ENCODE measurements at regions not wholly inside any gene's neighbourhood (a gene's known extent, or its start where the extent isn't known, plus 50 kb on each side); places are given as distances from the start of the nearest gene placed in this dataset.
"Not testable (repeated sequence)": the region's sequence is repeated elsewhere in the genome, so short reads cannot be mapped to it uniquely, and the experiment has no call there.

DNA sequence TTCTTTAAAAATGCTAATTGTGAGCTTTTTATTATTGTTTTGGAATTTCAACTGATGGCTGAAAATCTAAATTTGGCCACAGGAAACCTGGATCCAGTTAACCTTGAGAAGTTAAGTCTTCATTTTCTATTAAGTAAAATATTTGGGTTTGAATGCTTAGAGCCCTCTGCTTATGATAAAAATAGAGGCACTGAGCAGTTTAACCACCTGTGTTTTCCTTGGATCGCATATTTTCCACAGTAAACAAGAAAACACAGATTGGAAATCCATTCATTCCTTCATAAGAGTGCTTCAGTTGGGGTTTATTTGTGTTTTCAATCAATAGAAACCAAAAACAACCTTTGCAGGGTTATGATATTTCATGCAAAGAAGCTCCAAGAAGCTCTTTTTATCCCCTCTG is 77.2 kb upstream of the HES1 start:
- no peak overlapping the region for H3K27ac Mint-ChIP-seq
- H3K9me3 Mint-ChIP-seq: no peaks in the 10 kb centered on the region
- H3K4me3 Mint-ChIP-seq: no peak overlapping the region
- ATAC-seq (no peak), DNase-seq (no peak)
- H3K4me1 Mint-ChIP-seq: peaks cover 14% of the 10 kb centered on the region
- H3K36me3 Mint-ChIP-seq (ENCODE audit: low read depth): no peaks in the 10 kb centered on the region
- H3K27me3 Mint-ChIP-seq: peaks cover 17% of the 10 kb centered on the region

DNA sequence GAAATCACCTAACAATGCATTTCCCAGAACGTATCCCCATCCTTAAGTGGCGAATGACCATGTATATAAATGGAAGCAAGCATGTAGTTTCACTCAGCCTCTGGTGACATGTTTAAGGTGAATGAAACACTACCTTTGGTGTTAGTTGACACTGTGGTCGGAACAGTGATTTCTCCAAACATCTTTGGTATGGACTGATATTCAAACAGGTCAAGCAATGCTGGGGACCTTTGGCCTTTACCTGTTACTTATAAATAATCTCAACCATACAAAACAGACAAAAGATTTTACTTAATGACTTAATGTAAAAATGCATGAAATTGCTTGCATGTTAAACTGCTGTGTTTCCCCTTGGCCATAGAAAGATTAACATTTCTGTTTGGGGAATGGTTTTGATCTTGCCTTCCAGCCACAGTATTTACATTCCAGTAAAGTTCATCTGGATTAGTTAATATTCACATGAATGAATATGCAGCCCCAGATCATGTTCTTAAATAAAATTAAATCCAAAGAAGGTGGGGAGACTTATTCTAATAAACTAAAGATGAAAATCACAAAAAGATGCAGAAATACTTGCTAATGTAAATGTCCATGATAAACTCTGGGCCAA is 74.4 kb upstream of the HES1 start:
- no peaks in the 10 kb centered on the region for H3K36me3 Mint-ChIP-seq (ENCODE audit: low read depth)
- H3K27ac Mint-ChIP-seq: no peak overlapping the region
- H3K27me3 Mint-ChIP-seq: peaks cover 22% of the 10 kb centered on the region
- H3K4me3 Mint-ChIP-seq: no peak overlapping the region
- no peaks in the 10 kb centered on the region for H3K9me3 Mint-ChIP-seq
- peaks cover 11% of the 10 kb centered on the region for H3K4me1 Mint-ChIP-seq
- ATAC-seq (no peak), DNase-seq (no peak)

DNA sequence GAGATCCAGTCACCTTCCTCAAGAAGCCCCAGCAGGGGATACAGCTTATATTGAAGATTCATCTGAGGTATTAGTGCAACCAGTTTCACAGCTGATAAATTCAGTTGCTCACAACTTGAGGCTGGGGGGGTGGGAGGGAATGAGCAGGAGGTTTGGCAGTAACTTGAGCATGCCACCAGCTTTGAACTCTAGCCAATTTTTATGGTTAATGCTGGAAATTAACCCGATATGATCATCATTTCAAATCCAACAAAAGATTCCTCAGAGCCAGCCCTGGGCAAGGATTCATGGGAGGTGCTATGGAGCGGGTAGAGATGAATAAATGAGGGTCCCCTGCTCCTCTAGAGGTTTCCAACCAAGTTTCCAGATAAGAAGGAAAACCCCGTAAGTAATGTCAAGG is 73.1 kb upstream of the HES1 start:
- Mint-ChIP-seq H3K27me3 (peaks cover 25% of the 10 kb centered on the region), H3K27ac (no peak overlapping the region), H3K36me3 (ENCODE audit: low read depth) (no peaks in the 10 kb centered on the region), H3K9me3 (no peaks in the 10 kb centered on the region), H3K4me3 (no peak overlapping the region), H3K4me1 (peaks cover 2% of the 10 kb centered on the region)
- ATAC-seq: no peak
- DNase-seq: no peak

DNA sequence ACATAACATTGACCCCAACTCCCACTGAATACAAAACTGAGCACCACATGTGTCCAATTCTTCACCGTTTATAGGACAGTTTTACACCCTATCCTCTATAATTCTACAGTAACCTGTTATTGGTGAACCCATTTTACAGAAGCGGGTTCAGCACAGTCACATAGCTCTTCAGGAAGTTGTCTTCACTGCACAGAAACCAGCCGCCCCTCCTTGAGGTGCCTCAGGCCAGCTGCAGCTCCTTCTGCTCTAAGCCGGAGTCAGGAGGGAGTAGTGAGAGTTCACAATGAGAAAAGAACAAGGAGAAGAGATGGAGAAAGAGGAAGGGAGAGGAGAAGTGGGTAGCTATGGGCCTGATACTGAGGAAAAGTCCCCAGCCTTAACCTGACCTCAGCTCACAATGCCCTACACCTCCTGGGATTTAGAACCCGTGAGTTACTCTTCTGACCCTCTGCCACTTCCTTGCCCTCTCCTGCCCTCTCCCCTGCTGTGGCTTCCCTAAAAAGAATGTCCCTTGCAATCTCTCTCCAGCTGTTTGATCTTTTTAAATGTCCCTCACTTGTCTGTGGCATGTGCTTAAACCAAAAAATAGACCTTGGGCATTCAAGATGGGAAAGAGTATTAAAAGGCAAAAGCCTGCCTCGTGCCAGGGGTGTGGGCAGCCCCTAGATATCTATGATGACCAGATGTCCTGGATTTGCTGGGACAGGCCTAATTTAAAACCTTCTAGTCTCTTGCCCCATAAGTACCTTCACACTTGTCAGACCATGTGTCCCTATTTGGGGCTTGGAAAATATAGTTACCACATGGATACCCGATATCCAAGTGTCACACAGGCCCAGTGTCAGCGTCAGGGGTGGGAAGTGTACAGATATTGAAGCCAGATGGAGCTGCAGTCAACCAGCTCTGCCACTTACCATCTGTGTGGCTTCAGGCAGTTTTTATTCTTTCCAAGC is 71.3 kb upstream of the HES1 start:
- no peak for ATAC-seq
- H3K4me1 Mint-ChIP-seq: peaks cover 5% of the 10 kb centered on the region
- H3K36me3 Mint-ChIP-seq (ENCODE audit: low read depth): peaks cover 4% of the 10 kb centered on the region
- no peak overlapping the region for H3K27ac Mint-ChIP-seq
- no peak for DNase-seq
- H3K9me3 Mint-ChIP-seq: peaks cover 7% of the 10 kb centered on the region
- H3K27me3 Mint-ChIP-seq: peaks cover 33% of the 10 kb centered on the region
- no peak overlapping the region for H3K4me3 Mint-ChIP-seq

DNA sequence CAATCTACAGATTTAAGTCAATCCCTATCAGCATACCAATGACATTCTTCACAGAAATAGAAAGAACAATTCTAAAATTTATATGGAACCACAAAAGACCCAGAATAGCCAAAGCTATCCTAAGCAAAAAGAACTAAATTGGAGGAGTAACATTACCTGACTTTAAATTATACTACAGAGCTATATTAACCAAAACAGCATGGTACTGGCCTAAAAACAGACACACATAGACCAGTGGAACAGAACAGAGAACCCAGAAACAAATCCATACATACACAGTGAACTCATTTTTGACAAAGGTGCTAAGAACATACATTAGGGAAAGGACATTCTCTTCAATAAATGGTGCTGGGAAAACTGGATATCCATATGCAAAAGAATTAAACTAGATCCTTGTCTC is 68.6 kb upstream of the HES1 start:
- ATAC-seq; H3K27ac Mint-ChIP-seq; H3K4me3 Mint-ChIP-seq; DNase-seq; H3K36me3 Mint-ChIP-seq (ENCODE audit: low read depth): not testable (repeated sequence)
- Mint-ChIP-seq H3K27me3 (peaks cover 35% of the 10 kb centered on the region), H3K9me3 (peaks cover 10% of the 10 kb centered on the region), H3K4me1 (peaks cover 25% of the 10 kb centered on the region)

DNA sequence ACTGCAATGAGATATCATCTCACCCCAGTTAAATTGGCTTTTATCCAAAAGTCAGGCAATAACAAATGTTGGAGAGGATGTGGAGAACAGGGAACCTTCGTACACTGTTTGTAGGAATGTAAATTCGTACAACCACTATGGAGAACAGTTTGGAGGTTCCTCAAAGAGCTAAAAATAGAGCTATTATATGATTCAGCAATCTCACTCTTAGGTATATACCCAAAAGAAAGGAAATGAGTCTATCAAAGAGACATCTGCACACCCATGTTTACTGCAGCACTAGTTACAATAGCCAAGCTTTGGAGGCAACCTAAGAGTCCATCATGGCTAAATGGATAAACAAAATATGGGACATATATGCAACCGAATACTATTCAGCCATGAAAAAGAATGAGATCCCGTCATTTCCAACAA is 68.0 kb upstream of the HES1 start:
- Mint-ChIP-seq H3K27me3 (peaks cover 42% of the 10 kb centered on the region), H3K4me3 (no peak overlapping the region), H3K9me3 (peaks cover 10% of the 10 kb centered on the region), H3K27ac (no peak overlapping the region), H3K4me1 (peaks cover 31% of the 10 kb centered on the region), H3K36me3 (ENCODE audit: low read depth) (peaks cover 4% of the 10 kb centered on the region)
- no peak for DNase-seq
- no peak for ATAC-seq

DNA sequence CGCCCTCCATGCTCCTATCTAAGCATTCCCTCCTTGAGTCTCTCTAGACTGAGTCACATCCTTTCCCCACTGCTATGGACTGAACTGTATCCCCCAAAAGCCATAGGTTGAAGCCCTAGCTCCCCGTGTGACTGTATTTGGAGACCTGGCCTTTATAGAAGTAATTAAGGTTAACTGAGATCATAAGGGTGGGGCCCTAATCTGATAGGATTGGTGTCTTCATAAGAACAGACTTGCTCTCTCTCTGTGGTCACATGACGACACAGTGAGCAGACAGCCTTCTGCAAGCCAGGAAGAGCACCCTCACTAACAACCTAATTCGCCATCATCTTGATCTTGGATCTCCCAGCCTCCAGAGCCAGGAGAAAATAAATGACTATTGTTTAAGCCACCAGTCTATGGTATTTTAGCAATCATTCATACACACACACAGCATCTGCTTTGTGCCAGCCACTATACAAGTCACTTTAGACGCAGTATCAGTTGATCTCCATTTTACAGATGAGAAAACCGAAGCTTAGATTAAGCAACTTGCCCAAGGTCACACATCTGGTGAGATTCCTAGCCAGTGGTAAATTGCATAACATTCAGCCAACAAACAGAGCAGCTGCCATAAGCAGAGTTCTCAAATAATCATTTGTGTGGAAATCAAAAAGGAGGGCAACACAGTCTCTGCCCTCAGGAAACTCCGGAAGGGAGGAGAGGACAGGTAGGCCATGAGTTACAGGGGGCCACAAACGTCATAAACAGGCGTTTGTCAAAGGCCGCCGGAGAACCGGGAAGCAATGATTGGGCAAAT is 66.3 kb upstream of the HES1 start:
- Mint-ChIP-seq H3K4me3 (peak overlapping the region; percentile 49), H3K9me3 (peaks cover 10% of the 10 kb centered on the region), H3K4me1 (peaks cover 33% of the 10 kb centered on the region), H3K27ac (peak overlapping the region; percentile 27), H3K36me3 (ENCODE audit: low read depth) (peaks cover 4% of the 10 kb centered on the region), H3K27me3 (peaks cover 53% of the 10 kb centered on the region)
- ATAC-seq: no peak
- DNase-seq: no peak

DNA sequence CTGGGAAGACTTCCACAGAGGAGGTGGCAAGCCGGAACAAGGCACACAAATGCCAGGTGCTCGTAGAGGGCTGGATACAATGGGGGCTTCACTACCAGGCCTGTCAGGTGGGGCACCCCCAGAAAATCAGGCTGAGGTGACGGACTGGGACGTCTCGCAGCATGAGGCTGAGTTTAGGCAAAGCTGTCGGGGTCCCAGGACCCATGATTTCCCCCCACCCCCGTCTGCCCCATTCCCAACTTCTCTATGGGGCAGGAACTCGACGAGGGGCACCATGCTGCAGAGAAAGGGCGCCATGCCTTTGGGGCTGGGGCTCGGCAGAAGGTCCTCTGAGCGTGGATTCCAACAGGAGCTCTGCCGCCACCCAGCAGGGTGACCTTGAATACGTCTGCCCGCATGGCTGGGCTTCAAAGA is 65.7 kb upstream of the HES1 start:
- Mint-ChIP-seq H3K27ac (peak overlapping the region; percentile 61), H3K27me3 (peaks cover 58% of the 10 kb centered on the region), H3K4me3 (peak overlapping the region; percentile 54), H3K4me1 (peaks cover 33% of the 10 kb centered on the region), H3K36me3 (ENCODE audit: low read depth) (peaks cover 4% of the 10 kb centered on the region), H3K9me3 (peaks cover 10% of the 10 kb centered on the region)
- no peak for DNase-seq
- ATAC-seq: no peak

DNA sequence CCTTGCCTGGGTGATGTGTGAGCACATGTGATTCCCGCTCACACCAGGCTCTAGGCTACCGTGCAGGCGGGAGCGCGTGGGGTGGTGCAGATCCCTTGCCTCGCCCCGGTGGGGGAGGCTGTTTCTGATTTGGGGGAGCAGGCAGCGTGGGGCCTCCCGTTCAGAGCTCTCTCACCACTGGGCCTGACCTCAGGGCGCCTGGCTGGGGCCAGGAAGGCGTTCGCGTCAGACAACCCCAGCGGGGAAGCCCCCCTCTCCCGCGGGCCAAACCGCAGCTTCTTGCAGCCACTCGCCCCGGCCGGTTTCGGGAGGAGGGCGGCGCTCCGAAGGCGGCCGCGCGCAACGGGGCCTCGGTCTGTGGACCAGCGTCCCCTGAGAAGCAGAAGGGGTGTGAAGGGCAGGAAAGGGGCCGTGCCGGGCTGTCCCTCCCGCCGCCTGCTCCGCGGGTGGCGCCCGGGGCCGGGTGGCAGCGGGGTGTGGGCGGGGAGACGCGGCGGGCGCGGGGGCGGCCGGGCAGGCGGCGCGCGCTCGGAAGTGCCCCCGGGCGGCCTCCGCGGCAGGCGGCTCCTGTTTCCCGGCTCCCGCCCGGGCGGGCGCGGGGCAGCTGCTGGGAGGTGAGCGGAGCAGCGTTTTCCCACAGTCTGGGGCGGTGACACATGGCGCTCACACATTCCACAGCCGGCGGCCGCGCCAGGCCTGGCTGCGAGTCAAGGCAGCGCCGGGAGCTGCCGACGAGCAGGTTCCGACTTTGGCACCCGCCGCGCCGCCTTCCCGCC is 65.1 kb upstream of the HES1 start:
- Mint-ChIP-seq H3K27ac (peak overlapping the region; percentile 61), H3K4me3 (peak overlapping the region; percentile 54), H3K27me3 (peaks cover 58% of the 10 kb centered on the region), H3K36me3 (ENCODE audit: low read depth) (peaks cover 4% of the 10 kb centered on the region), H3K9me3 (peaks cover 10% of the 10 kb centered on the region), H3K4me1 (peaks cover 33% of the 10 kb centered on the region)
- ATAC-seq (peak; percentile 87), DNase-seq (peak; percentile 85)

DNA sequence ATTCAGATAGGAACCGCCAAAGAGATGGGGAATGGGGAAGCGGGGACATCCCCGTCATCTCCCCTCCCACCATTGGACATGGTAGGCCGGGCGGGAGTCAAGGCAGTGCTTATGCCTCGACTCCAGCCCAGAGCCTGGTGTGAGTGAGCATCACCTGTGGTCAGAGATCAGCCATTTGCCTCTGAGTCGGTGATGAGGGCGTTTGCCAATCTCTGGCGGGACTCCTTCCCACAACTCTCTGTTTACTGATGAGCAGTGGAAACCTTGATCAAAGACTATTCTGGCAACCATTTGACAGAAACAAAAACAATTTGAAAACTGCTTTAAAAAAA is 63.9 kb upstream of the HES1 start:
- ATAC-seq (peak; percentile 38), DNase-seq (peak; percentile 31)
- Mint-ChIP-seq H3K4me3 (no peak overlapping the region), H3K9me3 (peaks cover 10% of the 10 kb centered on the region), H3K4me1 (peaks cover 33% of the 10 kb centered on the region), H3K27ac (peak overlapping the region; percentile 69), H3K27me3 (peaks cover 54% of the 10 kb centered on the region), H3K36me3 (ENCODE audit: low read depth) (peaks cover 4% of the 10 kb centered on the region)

DNA sequence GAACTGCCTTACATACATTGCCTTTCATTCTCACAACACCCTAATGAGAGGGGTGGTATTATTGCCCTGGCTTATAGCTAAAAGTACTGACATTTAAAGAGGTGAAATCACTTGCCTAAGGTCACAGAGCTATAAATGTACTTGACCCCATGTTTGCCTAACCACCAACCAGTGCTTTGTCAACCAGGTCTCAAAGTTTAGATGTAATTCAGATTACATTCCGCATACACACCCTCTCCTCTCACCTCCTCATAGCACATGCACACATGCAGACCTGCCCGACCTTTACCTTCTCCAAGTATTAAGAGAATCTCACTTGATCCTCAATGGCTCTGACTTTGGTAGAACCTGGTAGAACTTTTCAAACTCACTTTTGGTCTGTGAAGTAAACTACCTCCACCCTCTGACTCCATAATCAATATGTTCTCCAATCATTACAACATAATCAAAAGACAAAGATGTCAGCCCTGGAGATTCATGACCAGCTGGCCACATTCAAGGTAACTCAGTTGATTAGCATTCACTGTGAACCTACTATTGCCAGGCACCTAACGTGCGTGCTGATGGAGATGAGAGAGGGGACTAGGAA is 63.2 kb upstream of the HES1 start:
- Mint-ChIP-seq H3K27me3 (peaks cover 51% of the 10 kb centered on the region), H3K36me3 (ENCODE audit: low read depth) (peaks cover 4% of the 10 kb centered on the region), H3K9me3 (peaks cover 10% of the 10 kb centered on the region), H3K4me3 (peak overlapping the region; percentile 1), H3K27ac (peak overlapping the region; percentile 69), H3K4me1 (peaks cover 33% of the 10 kb centered on the region)
- DNase-seq: no peak
- no peak for ATAC-seq

DNA sequence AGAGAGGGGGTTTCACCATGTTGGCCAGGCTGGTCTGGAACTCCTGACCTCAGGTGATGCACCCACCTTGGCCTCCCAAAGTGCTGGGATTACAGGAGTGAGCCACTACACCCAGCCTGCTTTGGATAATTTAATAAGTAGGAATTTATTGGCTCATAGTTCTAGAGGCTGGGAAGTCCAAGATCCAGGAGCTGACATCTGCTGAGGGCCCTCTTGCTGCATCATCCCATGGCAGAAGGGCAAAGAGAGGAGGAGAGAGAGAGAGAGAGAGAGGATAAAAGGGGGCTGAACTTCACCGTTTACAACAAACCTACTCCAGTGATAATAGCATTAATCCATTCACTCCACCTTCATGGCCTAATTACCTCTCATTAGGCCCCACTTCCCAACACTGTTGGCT is 62.0 kb upstream of the HES1 start:
- Mint-ChIP-seq H3K27me3 (peaks cover 57% of the 10 kb centered on the region), H3K36me3 (ENCODE audit: low read depth) (peaks cover 4% of the 10 kb centered on the region), H3K9me3 (peaks cover 10% of the 10 kb centered on the region), H3K4me1 (peaks cover 33% of the 10 kb centered on the region), H3K4me3 (no peak overlapping the region), H3K27ac (no peak overlapping the region)
- DNase-seq (no peak), ATAC-seq (no peak)

DNA sequence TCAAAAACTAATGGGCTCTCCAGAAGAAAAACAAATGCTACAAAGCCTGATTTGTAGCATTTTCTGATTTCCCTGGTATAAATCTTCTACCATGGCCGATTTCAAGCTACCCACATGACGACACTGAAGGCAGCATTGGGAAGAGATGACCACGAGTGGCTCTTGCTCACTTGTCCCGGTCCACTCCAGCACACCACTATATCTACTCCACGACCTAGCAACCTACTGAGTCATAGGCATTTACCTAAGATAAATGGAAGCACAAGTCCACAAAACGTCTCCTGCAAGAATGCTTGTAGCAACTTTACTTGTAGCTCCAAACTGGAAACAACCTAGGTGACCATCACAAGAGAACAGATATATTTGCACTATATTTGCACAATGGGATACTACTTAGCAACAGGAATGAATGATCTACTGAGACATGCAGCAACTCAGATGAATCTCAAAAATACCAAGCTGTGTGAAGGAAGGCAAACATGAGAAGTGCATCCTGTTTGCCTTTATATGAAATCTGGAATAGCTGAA is 60.8 kb upstream of the HES1 start:
- Mint-ChIP-seq H3K27ac (no peak overlapping the region), H3K27me3 (peaks cover 54% of the 10 kb centered on the region), H3K9me3 (no peaks in the 10 kb centered on the region), H3K4me3 (no peak overlapping the region), H3K36me3 (ENCODE audit: low read depth) (no peaks in the 10 kb centered on the region), H3K4me1 (peaks cover 24% of the 10 kb centered on the region)
- ATAC-seq (no peak), DNase-seq (no peak)
